ENCODE measurements at regions not wholly inside any gene's neighbourhood (a gene's known extent, or its start where the extent isn't known, plus 50 kb on each side); places are given as distances from the start of the nearest gene placed in this dataset.

DNA sequence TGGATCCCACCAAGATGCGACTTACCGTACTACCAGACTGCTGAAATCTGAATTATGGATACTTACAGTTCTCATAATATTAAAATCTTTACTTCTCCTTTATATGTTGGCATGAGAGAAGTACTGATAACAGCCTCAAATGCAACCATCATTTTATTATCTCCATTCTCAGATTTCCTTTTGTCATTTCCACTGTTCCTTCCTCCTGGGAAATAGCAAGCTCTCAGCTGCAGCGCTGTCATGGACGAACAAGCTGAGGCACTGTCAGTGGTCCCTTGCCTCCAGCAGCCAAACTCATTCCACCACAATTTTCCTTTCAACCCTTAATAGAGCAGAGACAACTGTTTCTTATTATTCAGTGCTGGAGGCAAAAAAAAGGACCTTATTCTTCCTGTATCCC lies 478.4 kb downstream of the ARL4A start:
- TF ChIP-seq, protein P1, sequence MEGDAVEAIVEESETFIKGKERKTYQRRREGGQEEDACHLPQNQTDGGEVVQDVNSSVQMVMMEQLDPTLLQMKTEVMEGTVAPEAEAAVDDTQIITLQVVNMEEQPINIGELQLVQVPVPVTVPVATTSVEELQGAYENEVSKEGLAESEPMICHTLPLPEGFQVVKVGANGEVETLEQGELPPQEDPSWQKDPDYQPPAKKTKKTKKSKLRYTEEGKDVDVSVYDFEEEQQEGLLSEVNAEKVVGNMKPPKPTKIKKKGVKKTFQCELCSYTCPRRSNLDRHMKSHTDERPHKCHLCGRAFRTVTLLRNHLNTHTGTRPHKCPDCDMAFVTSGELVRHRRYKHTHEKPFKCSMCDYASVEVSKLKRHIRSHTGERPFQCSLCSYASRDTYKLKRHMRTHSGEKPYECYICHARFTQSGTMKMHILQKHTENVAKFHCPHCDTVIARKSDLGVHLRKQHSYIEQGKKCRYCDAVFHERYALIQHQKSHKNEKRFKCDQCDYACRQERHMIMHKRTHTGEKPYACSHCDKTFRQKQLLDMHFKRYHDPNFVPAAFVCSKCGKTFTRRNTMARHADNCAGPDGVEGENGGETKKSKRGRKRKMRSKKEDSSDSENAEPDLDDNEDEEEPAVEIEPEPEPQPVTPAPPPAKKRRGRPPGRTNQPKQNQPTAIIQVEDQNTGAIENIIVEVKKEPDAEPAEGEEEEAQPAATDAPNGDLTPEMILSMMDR (IDR thresholded peaks at IDR 0.05): no peak
- no peak for TF ChIP-seq ZFX (IDR thresholded peaks at IDR 0.05; ENCODE audit: borderline replicate concordance)

Data from 22Rv1 (cell line).